GM21529 (cell line): ENCODE measurements at regions not wholly inside any gene's neighbourhood (a gene's known extent, or its start where the extent isn't known, plus 50 kb on each side); places are given as distances from the start of the nearest gene placed in this dataset.

Source experiments
- ATAC-seq: cut with Tn5 transposase; IDR thresholded peaks from one replicate; pipeline ENCODE4 v1.9.1; 2021; ENCODE audit not compliant: unreplicated experiment

- no peak for ATAC-seq
These were observed 115.1 kb upstream of the DAP start for GRCh38 chr5:10876006-10876744.

- no peak for ATAC-seq
These were observed 114.3 kb upstream of the DAP start for GRCh38 chr5:10875201-10875768.

DNA sequence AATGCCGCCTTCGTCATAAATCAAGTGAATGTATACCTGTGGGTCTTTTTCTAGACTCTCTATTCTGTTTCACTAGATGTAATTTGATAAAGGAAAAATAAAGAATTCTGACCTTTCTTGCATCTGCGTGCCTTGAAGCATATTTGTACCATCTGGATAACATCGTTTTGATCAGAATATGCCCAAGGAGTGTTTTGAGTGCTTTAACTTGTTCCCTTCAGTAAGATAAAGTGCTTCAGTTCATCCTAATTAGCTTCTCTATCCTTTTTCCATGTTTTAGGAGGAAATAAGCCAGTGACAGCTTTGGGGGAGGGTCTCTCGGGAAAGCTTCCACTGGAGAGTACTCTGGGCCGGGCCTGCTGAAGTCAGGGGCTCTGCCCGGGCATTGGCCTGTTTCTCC lies 113.5 kb upstream of the DAP start:
- no peak for ATAC-seq

- no peak for ATAC-seq
These were observed 109.8 kb upstream of the DAP start for GRCh38 chr5:10870791-10871190.

DNA sequence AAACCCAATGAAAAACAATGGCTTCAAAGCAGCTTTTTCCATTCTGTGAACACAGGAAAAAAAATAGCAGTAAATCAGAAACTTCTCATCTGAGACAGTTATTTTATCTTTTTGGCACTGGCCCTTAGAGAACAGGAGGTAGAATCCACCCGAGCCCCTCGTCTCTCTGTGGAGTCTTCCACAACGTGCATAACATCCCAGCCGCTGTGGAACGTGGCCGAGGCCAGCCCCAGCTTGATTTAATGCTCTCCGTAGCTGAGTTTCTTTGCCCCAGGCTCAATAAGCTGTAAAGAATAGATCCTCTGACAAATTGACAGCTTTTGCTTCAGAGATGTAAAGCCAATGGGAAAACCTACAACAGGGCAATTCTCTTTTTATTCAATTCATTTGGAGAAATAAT lies 107.9 kb upstream of the DAP start:
- ATAC-seq = no peak

DNA sequence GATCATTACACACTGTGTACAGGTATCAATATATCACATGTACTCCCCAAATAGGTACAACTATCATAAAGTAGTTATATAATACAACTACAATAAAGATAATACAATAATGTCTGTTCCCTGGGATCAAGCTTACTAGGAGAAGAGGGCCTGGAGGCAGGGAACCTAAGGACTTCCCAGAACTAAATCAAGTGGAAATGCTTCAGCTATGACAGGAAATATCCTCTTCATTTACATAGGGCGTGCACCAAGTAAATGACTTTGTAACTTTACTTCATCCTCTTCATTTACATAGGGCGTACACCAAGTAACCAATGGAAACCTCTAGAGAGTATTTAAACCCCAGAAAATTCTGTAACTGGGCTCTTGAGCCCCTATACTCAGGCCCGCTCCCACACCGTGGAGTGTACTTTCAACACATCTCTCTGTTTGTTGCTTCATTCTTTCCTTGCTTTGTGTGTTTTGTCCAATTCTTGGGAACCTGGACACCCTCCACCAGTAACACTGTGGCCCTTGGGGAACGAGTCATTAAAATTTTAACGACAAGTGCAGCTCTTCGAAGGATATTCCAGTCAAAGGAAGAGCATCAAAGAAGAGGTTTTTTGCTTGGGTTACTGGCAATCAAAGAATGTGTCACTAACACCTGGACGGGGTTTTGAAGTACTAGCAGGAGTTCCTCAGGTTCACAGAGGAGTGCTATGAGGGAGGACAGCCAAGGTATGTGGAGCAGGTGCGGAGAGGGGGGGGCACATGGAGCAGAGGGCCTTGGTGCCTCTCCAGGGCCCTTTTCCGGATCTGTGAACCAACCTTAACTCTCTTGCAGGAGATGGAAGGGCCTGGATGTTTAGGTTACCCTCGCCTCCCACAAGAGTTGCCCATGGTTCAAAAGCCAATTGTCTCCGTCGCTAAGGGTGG lies 106.6 kb upstream of the DAP start:
- ATAC-seq = no peak

- ATAC-seq = no peak
These were observed 105.9 kb upstream of the DAP start for GRCh38 chr5:10866913-10867312.

DNA sequence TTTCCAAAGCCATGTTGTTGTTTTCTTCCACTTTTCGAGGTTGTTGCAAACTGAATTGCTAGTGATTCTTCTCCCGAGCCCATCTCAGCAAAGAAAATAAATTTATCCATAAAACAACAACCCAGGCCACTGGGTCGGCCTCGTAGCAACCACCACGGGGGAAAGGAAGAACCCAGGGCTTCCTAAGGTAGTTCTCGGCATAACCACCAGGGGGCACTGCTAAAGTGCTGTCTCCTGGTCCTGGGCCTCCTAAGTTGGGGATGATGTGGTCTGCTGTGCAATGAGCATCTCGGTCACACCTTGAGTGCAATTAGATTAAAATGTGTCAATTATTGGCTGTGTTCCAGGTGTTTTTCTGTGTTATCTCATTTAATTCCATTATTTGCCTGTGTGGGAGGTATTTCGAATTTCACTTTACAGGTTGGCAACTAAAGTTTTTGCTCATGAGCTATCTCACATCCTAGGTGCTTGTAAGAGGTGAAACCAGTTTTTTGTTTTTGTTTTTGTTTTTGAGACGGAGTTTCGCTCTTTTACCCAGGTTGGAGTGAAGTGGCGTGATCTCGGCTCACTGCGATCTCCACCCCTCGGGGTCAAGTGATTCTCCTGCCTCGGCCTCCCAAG lies 102.8 kb upstream of the DAP start:
- peak; percentile 96 for ATAC-seq

DNA sequence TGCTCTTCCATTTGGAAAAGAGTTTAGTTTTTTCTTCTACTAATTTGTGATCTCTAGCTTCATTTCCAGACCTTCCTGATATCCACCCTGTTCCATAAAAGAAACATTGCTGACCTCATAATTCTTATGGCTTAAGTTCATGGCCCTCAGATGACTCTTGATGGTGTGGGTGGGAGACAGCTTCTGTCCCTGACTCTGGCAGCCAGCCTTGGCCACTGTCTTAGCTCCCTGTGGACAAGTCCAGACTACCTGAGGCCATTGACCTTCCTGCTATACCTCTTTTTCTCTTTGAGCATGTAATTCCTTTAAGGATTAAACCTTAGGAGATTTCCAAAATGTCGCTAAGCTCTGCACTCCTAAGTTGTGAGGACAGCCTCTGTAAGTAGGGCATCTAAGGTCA lies 101.1 kb upstream of the DAP start:
- ATAC-seq = no peak

- ATAC-seq = no peak
These were observed 100.4 kb upstream of the DAP start for GRCh38 chr5:10861423-10861790.

DNA sequence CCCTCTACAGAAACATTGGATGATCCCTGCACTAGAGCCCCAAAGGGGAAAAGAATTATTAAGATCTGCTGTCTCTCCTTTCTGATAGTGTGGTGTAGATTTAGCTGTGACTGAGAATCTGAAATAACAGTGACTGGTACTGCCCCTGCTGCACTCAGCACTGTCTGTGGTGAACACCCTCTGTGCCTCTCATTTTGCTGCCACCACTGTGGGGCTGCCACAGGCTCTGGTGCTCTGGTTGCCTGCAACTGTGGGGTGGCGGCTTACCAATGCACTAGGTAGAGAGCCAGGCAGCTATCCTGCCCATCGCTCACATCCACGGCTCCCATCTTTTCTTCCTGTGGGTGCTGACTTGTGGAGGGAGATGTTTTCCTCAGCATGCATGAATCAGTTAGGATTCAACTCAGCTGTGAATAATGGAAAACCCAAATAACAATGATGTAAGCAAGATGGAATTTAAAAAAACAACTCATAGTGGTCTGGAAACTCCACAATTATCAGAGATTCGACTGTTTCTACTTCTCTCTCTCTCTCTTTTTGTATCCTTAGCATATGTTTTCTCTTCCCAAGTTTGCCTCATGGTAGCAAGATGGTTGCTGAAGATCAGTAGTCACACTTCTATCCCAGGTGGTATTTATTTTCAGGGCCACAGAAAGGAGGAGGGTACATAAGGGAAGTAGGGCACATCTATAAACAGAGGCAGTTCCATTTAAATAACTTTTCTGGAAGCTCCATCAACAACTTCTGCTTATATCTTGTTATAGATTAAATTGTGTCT lies 99.8 kb upstream of the DAP start:
- ATAC-seq = no peak

- ATAC-seq = no peak
These were observed 99.1 kb upstream of the DAP start for GRCh38 chr5:10860196-10860543.

GRCh38 chr5:10859393-10860195 lies 98.6 kb upstream of the DAP start:
- no peak for ATAC-seq

- no peak for ATAC-seq
These were observed 97.9 kb upstream of the DAP start for GRCh38 chr5:10858945-10859344.

DNA sequence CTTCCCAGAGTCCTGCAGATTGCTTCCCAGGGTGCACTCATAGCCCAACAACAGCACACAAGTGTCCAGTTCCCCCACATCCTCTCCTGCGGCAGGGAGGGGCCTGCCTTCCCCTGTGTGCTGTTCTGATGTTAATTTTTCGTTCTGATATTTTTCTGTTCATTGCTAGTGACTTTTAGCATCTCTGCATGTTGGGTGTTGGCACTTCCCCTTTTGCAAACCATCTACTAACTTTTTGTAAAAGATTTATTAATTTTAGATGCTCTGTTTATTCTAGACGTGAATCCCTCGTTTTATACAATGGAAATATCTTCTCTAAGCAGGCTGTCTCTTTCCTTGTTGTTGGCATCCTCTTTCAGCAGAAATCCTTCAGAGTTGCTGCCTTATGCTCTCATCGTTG lies 97.3 kb upstream of the DAP start:
- no peak for ATAC-seq

DNA sequence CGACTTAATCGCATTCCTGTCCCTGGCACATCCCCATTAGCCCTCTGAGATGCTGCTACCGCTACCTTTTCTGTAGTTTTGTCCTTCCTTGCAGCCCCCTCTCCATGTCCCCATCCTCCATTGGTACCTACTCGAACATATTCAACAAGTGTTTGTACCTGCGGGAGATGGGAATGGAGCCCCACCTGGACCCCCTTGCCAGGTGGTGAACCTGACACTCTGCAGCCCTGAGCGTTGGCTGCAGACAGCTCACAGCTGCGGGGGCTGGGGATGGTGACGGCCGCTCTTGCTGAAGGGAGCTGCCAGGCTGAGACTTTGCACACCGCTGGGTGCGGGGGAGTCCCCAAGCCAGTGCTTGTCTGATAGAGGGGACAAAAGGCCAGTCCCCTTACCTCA lies 96.3 kb upstream of the DAP start:
- ATAC-seq = no peak

DNA sequence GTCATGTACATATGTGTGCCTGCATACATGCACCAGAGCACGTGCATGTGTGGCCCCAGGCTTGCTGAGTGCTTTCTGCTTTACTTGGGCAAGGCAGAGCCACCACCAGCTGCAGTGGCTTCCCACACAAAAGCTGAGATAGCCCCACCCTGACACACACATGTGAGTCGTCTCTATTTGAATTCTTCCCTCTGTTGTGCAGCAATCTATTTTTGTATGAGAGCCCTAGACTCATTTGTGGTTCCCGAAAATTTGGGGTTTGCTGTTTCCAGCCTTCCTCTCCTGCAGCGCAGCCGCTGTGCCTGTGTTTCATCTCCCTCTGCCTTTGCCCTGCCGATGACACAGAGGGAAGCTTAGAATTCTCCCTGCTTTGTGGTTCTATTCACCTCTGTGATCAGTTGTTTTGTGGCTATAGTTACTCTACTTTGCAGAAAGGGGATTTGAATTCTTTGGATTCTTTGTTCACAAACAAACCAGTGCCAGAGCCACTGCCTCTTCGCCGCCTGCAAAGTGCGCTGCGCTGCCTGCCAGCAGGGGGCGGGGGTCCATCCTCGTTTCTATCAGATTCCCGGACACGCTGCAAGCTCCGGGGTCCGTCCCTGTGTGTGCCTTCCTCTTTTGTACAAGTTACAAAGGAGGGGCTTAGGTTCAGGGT lies 95.8 kb upstream of the DAP start:
- peak; percentile 50 for ATAC-seq

DNA sequence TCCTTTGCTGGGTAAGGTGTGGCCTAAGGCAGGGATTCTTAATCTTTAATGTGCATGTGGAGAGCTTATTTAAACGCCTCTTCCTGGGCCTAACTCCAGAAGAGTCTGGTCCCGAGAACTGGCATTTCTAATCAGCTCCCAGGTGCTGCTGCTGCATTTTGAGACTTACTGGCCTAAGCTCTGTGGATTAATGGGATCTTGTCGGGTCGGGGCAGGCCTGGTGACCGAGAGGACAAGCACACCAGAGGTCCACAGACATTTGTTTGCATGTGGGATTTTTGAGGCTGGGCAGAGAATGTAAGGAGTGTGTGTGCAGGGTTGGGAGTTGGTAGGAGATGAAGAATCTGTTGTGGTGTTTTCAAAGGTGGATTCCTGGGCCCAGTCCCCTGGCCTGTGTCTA lies 95.0 kb upstream of the DAP start:
- no peak for ATAC-seq

DNA sequence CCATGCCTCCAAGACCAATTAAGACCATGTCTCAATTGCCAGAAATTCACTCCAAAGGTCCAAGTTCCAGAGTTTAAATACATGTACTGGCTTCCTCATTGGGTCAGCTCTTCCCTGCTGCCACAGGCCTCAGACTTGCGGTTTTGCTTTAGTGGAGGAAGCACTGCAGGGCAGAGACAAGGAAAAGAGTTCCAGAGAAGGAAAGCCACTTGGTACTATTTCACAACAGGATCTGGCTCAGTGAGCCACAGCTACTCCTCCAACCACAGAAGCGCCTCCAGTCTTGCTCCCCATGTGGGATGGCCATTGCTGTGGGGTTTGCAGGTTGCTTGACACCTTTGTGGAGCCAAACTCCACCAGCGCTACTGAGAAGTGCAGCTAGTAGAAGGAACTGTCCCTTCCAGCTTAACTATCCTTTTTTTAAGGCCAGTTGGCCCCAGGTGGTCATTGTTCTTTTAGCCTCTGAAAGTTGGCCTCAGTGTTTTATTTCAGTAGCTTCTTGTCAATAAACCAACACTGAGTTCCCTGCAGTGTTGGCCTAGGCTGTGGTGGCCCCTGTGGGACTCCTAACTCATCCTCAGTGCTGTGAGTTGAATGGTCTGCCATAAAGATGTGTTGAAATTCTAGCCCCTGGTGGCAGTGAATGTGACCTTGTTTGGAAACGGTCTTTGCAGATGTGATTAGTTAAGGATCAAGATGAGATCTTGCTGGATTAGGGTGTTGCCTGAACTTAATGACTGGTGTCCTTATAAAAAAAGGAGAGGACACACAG lies 93.7 kb upstream of the DAP start:
- no peak for ATAC-seq
